Liver (tissue), 8 donors: ENCODE measurements at regions not wholly inside any gene's neighbourhood (a gene's known extent, or its start where the extent isn't known, plus 50 kb on each side); places are given as distances from the start of the nearest gene placed in this dataset.

Experiments used
- DNase-seq: peaks from one replicate; pipeline ENCODE4 v3.0.0-alpha.2; 2017; ENCODE audit warnings: low spot score
- H3K27ac ChIP-seq, 2 donors: one replicate each; pipeline ENCODE4 v1.7.0; 2013; ENCODE audit warnings: inconsistent platforms in 2 of 2, low read length in 2 of 2, control low read depth in 1 of 2, low read depth in 1 of 2, mild to moderate bottlenecking in 1 of 2
- H3K27me3 ChIP-seq, 4 donors: one replicate each; pipeline versions ENCODE4 v1.6.1 to v1.7.0; 2013; ENCODE audit warnings: low read length in 3 of 4, inconsistent platforms in 1 of 4, mild to moderate bottlenecking in 1 of 4, moderate library complexity in 1 of 4; ENCODE audit not compliant: control insufficient read depth in 4 of 4, insufficient read depth in 4 of 4
- H3K36me3 ChIP-seq, 4 donors: one replicate each; pipeline versions ENCODE4 v1.6.1 to v1.7.0; 2013; ENCODE audit warnings: low read length in 3 of 4, mild to moderate bottlenecking in 3 of 4, low read depth in 1 of 4, moderate library complexity in 1 of 4; ENCODE audit not compliant: control insufficient read depth in 4 of 4, insufficient read depth in 3 of 4
- H3K4me1 ChIP-seq, 4 donors: one replicate each; pipeline versions ENCODE4 v1.6.1 to v1.7.0; 2013; ENCODE audit warnings: low read length in 3 of 4, mild to moderate bottlenecking in 3 of 4, moderate library complexity in 1 of 4; ENCODE audit not compliant: control insufficient read depth in 4 of 4, insufficient read depth in 4 of 4
- H3K4me3 ChIP-seq, 3 donors: one replicate each; pipeline versions ENCODE4 v1.6.1 to v1.7.0; 2013; ENCODE audit warnings: low read length in 3 of 3, control low read depth in 1 of 3, low read depth in 1 of 3, mild to moderate bottlenecking in 1 of 3
- H3K9ac ChIP-seq, 2 donors: one replicate each; pipeline ENCODE4 v1.7.0; 2013; ENCODE audit warnings: low read length in 2 of 2, mild to moderate bottlenecking in 2 of 2, moderate library complexity in 2 of 2, control low read depth in 1 of 2, low read depth in 1 of 2
- H3K9me3 ChIP-seq, 4 donors: one replicate each; pipeline versions ENCODE4 v1.6.1 to v1.7.0; 2013; ENCODE audit warnings: low read length in 3 of 4; ENCODE audit not compliant: control insufficient read depth in 4 of 4
- CTCF ChIP-seq: fragments of 150-350 bp; IDR thresholded peaks from 2 replicates; pipeline ENCODE4 v1.5.1; 2017; ENCODE audit warnings: improper control_type of control experiment, low read depth, low read length; ENCODE audit not compliant: missing input control
- EGR1 ChIP-seq, 2 donors: IDR thresholded peaks; 2 replicates each; pipeline ENCODE4 v1.6.1; 2016 to 2018; ENCODE audit warnings: antibody characterized with exemption in 2 of 2, low read depth in 2 of 2
- FOXA1 ChIP-seq: IDR thresholded peaks from 2 replicates; pipeline ENCODE4 v1.6.1; 2016; ENCODE audit warnings: antibody characterized with exemption
- FOXA2 ChIP-seq: IDR thresholded peaks from 2 replicates; pipeline ENCODE4 v1.6.1; 2016; ENCODE audit warnings: antibody characterized with exemption
- GABPA ChIP-seq, 2 donors: IDR thresholded peaks in 1 of 2; conservative IDR thresholded peaks in 1 of 2; 2 replicates each; pipeline ENCODE4 v1.6.1; 2016; ENCODE audit warnings: antibody characterized with exemption in 2 of 2, mild to moderate bottlenecking in 1 of 2, moderate library complexity in 1 of 2
- HNF4A ChIP-seq, 2 donors: conservative IDR thresholded peaks; 2 replicates each; pipeline ENCODE4 v1.6.1; 2016; ENCODE audit warnings: antibody characterized with exemption in 2 of 2, mild to moderate bottlenecking in 2 of 2
- HNF4G ChIP-seq: IDR thresholded peaks from 2 replicates; pipeline ENCODE4 v1.6.1; 2016; ENCODE audit warnings: antibody characterized with exemption
- JUND ChIP-seq, 2 donors: IDR thresholded peaks; 2 replicates each; pipeline ENCODE4 v1.6.1; 2016; ENCODE audit warnings: antibody characterized with exemption in 2 of 2
- MAX ChIP-seq: IDR thresholded peaks from 2 replicates; pipeline ENCODE4 v1.6.1; 2016; ENCODE audit warnings: antibody characterized with exemption
- NR2F2 ChIP-seq: IDR thresholded peaks from 2 replicates; pipeline ENCODE4 v1.6.1; 2016; ENCODE audit warnings: antibody characterized with exemption
- RAD21 ChIP-seq, 2 donors: IDR thresholded peaks; 2 replicates each; pipeline ENCODE4 v1.6.1; 2016; ENCODE audit warnings: antibody characterized with exemption in 2 of 2, mild to moderate bottlenecking in 2 of 2
- RXRA ChIP-seq, 2 donors: IDR thresholded peaks; 2 replicates each; pipeline ENCODE4 v1.6.1; 2017 to 2018; ENCODE audit warnings: antibody characterized with exemption in 2 of 2, mild to moderate bottlenecking in 1 of 2
- SP1 ChIP-seq: IDR thresholded peaks from 2 replicates; pipeline ENCODE4 v1.6.1; 2018; ENCODE audit warnings: antibody characterized with exemption, mild to moderate bottlenecking
- TAF1 ChIP-seq: conservative IDR thresholded peaks from 2 replicates; pipeline ENCODE4 v1.6.1; 2016; ENCODE audit warnings: antibody characterized with exemption, mild to moderate bottlenecking
- YY1 ChIP-seq: IDR thresholded peaks from 2 replicates; pipeline ENCODE4 v1.6.1; 2016; ENCODE audit warnings: antibody characterized with exemption, mild to moderate bottlenecking
- WGBS: extraction: QIAGEN DNeasy Blood & Tissue Kit; methylation state at CpG from one replicate; pipeline ENCODE4 v1.1.7; 2013; 5-methylcytosine and 5-hydroxymethylcytosine counted together
- TF ChIP-seq, protein P1 (sequence below): IDR thresholded peaks from 2 replicates; pipeline ENCODE4 v1.6.1; 2016; ENCODE audit warnings: antibody characterized with exemption
- TF ChIP-seq, protein P2 (sequence below): IDR thresholded peaks from 2 replicates; pipeline ENCODE4 v1.6.1; 2016; ENCODE audit warnings: antibody characterized with exemption
- TF ChIP-seq, protein P3 (sequence below): IDR thresholded peaks from 2 replicates; pipeline ENCODE4 v1.6.1; 2016; ENCODE audit warnings: antibody characterized with exemption, mild to moderate bottlenecking
- donor health status: healthy.
- donor health status: healthy.
- donor health status: healthy.
- donor health status: healthy.
- donor health status: healthy.

DNA sequence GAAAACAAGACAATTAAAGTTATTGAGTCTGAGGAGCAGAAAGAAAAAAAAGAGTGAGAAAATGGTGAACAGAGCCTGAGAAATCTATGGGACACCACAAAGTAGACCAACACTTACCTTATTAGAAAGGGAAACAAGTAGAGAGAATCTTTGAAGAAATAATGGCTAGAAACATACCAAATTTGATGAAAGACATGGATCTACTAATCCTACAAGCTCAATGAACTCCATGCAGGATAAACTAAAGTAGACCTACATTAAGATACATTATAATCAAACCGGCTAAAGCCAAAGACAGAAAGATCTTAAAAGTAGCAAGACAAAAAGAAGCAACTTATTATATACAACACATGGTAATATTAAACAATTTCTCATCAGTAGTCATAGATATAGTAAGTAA, 782.3 kb upstream of the GHITM start:
- H3K4me1 ChIP-seq, result no peaks in the 10 kb centered on the region
- no peak overlapping the region for H3K4me3 ChIP-seq
- no peak overlapping the region for H3K9ac ChIP-seq
- TF ChIP-seq MAX (no peak), TAF1 (no peak), HNF4A (conservative IDR thresholded peaks at IDR 0.05) (no peak), SP1 (no peak), JUND (IDR thresholded peaks at IDR 0.05) (no peak), EGR1 (IDR thresholded peaks at IDR 0.05; ENCODE audit: low read depth in 2 of 2) (no peak), NR2F2 (no peak), CTCF (no peak), HNF4G (no peak), FOXA2 (no peak), RAD21 (IDR thresholded peaks at IDR 0.05) (no peak), GABPA (IDR thresholded peaks at IDR 0.05 in 1 of 2, conservative IDR thresholded peaks at IDR 0.05 in 1 of 2) (no peak), RXRA (IDR thresholded peaks at IDR 0.05) (no peak), YY1 (no peak), FOXA1 (no peak)
- TF ChIP-seq, protein P1, sequence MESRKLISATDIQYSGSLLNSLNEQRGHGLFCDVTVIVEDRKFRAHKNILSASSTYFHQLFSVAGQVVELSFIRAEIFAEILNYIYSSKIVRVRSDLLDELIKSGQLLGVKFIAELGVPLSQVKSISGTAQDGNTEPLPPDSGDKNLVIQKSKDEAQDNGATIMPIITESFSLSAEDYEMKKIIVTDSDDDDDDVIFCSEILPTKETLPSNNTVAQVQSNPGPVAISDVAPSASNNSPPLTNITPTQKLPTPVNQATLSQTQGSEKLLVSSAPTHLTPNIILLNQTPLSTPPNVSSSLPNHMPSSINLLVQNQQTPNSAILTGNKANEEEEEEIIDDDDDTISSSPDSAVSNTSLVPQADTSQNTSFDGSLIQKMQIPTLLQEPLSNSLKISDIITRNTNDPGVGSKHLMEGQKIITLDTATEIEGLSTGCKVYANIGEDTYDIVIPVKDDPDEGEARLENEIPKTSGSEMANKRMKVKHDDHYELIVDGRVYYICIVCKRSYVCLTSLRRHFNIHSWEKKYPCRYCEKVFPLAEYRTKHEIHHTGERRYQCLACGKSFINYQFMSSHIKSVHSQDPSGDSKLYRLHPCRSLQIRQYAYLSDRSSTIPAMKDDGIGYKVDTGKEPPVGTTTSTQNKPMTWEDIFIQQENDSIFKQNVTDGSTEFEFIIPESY, result no peak
- TF ChIP-seq, protein P2, sequence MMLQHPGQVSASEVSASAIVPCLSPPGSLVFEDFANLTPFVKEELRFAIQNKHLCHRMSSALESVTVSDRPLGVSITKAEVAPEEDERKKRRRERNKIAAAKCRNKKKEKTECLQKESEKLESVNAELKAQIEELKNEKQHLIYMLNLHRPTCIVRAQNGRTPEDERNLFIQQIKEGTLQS, result no peak
- TF ChIP-seq, protein P3, sequence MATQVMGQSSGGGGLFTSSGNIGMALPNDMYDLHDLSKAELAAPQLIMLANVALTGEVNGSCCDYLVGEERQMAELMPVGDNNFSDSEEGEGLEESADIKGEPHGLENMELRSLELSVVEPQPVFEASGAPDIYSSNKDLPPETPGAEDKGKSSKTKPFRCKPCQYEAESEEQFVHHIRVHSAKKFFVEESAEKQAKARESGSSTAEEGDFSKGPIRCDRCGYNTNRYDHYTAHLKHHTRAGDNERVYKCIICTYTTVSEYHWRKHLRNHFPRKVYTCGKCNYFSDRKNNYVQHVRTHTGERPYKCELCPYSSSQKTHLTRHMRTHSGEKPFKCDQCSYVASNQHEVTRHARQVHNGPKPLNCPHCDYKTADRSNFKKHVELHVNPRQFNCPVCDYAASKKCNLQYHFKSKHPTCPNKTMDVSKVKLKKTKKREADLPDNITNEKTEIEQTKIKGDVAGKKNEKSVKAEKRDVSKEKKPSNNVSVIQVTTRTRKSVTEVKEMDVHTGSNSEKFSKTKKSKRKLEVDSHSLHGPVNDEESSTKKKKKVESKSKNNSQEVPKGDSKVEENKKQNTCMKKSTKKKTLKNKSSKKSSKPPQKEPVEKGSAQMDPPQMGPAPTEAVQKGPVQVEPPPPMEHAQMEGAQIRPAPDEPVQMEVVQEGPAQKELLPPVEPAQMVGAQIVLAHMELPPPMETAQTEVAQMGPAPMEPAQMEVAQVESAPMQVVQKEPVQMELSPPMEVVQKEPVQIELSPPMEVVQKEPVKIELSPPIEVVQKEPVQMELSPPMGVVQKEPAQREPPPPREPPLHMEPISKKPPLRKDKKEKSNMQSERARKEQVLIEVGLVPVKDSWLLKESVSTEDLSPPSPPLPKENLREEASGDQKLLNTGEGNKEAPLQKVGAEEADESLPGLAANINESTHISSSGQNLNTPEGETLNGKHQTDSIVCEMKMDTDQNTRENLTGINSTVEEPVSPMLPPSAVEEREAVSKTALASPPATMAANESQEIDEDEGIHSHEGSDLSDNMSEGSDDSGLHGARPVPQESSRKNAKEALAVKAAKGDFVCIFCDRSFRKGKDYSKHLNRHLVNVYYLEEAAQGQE, result no peak
- WGBS, result 91% methylated on average over 1 of the region's 1 CpG
- no peak for DNase-seq
- no peak overlapping the region for H3K27ac ChIP-seq
- peaks cover 0 to 3% (median 0%) of the 10 kb centered on the region in 4 donors for H3K27me3 ChIP-seq
- no peaks in the 10 kb centered on the region for H3K36me3 ChIP-seq
- peaks cover 0 to 3% (median 3%) of the 10 kb centered on the region in 4 donors for H3K9me3 ChIP-seq

DNA sequence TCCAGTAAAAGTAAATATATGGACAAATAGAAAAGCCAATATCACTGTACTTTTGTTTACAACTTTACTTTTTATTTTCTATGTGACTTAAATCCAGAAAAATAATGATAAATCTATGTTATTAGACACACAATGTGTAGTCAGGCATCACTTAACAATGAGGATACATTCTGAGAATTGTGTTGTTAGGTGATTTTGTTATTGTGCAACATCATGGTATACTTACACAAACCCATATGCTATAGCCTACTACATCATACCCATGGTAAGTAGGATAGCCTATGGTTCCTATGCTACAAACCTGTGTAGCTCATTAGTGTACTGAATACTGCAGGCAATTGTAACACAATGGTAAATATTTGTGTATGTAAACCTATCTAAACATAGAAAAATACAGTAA, 781.7 kb upstream of the GHITM start:
- no peaks in the 10 kb centered on the region for H3K4me1 ChIP-seq
- no peak overlapping the region for H3K4me3 ChIP-seq
- no peak overlapping the region for H3K9ac ChIP-seq
- H3K36me3 ChIP-seq, result no peaks in the 10 kb centered on the region
- TF ChIP-seq, protein P2, result no peak
- no peak for TF ChIP-seq EGR1 (IDR thresholded peaks at IDR 0.05; ENCODE audit: low read depth in 2 of 2)
- TF ChIP-seq SP1, result no peak
- TF ChIP-seq NR2F2, result no peak
- TF ChIP-seq RXRA (IDR thresholded peaks at IDR 0.05), result no peak
- no peak for TF ChIP-seq GABPA (IDR thresholded peaks at IDR 0.05 in 1 of 2, conservative IDR thresholded peaks at IDR 0.05 in 1 of 2)
- no peak for TF ChIP-seq HNF4G
- TF ChIP-seq RAD21 (IDR thresholded peaks at IDR 0.05), result no peak
- no peak for TF ChIP-seq MAX
- no peak for TF ChIP-seq HNF4A (conservative IDR thresholded peaks at IDR 0.05)
- no peak for TF ChIP-seq CTCF
- H3K27ac ChIP-seq, result no peak overlapping the region
- H3K27me3 ChIP-seq, result peaks cover 0 to 3% (median 0%) of the 10 kb centered on the region in 4 donors
- DNase-seq, result no peak
- H3K9me3 ChIP-seq, result peaks cover 0 to 3% (median 3%) of the 10 kb centered on the region in 4 donors
